ENCODE measurements at regions not wholly inside any gene's neighbourhood (a gene's known extent, or its start where the extent isn't known, plus 50 kb on each side); places are given as distances from the start of the nearest gene placed in this dataset.

GRCh38 chr6:27766405-27766804 lies 145.8 kb downstream of the OR2B2 start:
- no peak for DNase-seq (ENCODE audit: low spot score)
- peaks cover 0 to 10% (median 0%) of the 10 kb centered on the region in 4 donors for H3K27me3 ChIP-seq (ENCODE audit: control insufficient read depth in 4 of 4, insufficient read depth in 4 of 4, low read length in 3 of 4)
- no peak overlapping the region for H3K27ac ChIP-seq (ENCODE audit: low read depth in 1 of 2, low read length in 2 of 2)
- H3K9me3 ChIP-seq (ENCODE audit: control insufficient read depth in 4 of 4, low read length in 3 of 4): no peaks in the 10 kb centered on the region
- no peak overlapping the region for H3K9ac ChIP-seq (ENCODE audit: low read depth in 1 of 2, low read length in 2 of 2)
- WGBS: 96% methylated on average over 1 of the region's 1 CpG
- no peaks in the 10 kb centered on the region for H3K4me1 ChIP-seq (ENCODE audit: control insufficient read depth in 4 of 4, insufficient read depth in 4 of 4, low read length in 3 of 4)
- no peaks in the 10 kb centered on the region for H3K36me3 ChIP-seq (ENCODE audit: control insufficient read depth in 4 of 4, insufficient read depth in 3 of 4, low read depth in 1 of 4, low read length in 3 of 4)
- no peak overlapping the region for H3K4me3 ChIP-seq (ENCODE audit: low read depth in 1 of 3, low read length in 3 of 3)
- TF ChIP-seq EGR1 (IDR thresholded peaks at IDR 0.05; ENCODE audit: low read depth in 2 of 2) (no peak), YY1 (IDR thresholded peaks at IDR 0.05) (no peak), JUND (IDR thresholded peaks at IDR 0.05) (no peak), SP1 (IDR thresholded peaks at IDR 0.05) (no peak), HNF4G (IDR thresholded peaks at IDR 0.05) (no peak), GABPA (IDR thresholded peaks at IDR 0.05 in 1 of 2, conservative IDR thresholded peaks at IDR 0.05 in 1 of 2) (no peak), FOXA1 (IDR thresholded peaks at IDR 0.05) (no peak), FOXA2 (IDR thresholded peaks at IDR 0.05) (no peak), NR2F2 (IDR thresholded peaks at IDR 0.05) (no peak), RAD21 (IDR thresholded peaks at IDR 0.05) (no peak), CTCF (IDR thresholded peaks at IDR 0.05; ENCODE audit: low read depth, low read length, missing input control) (no peak), TAF1 (conservative IDR thresholded peaks at IDR 0.05) (no peak), HNF4A (conservative IDR thresholded peaks at IDR 0.05) (no peak), RXRA (IDR thresholded peaks at IDR 0.05) (no peak)
- TF ChIP-seq, protein P1, sequence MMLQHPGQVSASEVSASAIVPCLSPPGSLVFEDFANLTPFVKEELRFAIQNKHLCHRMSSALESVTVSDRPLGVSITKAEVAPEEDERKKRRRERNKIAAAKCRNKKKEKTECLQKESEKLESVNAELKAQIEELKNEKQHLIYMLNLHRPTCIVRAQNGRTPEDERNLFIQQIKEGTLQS (IDR thresholded peaks at IDR 0.05): no peak
- TF ChIP-seq, protein P2, sequence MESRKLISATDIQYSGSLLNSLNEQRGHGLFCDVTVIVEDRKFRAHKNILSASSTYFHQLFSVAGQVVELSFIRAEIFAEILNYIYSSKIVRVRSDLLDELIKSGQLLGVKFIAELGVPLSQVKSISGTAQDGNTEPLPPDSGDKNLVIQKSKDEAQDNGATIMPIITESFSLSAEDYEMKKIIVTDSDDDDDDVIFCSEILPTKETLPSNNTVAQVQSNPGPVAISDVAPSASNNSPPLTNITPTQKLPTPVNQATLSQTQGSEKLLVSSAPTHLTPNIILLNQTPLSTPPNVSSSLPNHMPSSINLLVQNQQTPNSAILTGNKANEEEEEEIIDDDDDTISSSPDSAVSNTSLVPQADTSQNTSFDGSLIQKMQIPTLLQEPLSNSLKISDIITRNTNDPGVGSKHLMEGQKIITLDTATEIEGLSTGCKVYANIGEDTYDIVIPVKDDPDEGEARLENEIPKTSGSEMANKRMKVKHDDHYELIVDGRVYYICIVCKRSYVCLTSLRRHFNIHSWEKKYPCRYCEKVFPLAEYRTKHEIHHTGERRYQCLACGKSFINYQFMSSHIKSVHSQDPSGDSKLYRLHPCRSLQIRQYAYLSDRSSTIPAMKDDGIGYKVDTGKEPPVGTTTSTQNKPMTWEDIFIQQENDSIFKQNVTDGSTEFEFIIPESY (IDR thresholded peaks at IDR 0.05): no peak
- TF ChIP-seq, protein P3, sequence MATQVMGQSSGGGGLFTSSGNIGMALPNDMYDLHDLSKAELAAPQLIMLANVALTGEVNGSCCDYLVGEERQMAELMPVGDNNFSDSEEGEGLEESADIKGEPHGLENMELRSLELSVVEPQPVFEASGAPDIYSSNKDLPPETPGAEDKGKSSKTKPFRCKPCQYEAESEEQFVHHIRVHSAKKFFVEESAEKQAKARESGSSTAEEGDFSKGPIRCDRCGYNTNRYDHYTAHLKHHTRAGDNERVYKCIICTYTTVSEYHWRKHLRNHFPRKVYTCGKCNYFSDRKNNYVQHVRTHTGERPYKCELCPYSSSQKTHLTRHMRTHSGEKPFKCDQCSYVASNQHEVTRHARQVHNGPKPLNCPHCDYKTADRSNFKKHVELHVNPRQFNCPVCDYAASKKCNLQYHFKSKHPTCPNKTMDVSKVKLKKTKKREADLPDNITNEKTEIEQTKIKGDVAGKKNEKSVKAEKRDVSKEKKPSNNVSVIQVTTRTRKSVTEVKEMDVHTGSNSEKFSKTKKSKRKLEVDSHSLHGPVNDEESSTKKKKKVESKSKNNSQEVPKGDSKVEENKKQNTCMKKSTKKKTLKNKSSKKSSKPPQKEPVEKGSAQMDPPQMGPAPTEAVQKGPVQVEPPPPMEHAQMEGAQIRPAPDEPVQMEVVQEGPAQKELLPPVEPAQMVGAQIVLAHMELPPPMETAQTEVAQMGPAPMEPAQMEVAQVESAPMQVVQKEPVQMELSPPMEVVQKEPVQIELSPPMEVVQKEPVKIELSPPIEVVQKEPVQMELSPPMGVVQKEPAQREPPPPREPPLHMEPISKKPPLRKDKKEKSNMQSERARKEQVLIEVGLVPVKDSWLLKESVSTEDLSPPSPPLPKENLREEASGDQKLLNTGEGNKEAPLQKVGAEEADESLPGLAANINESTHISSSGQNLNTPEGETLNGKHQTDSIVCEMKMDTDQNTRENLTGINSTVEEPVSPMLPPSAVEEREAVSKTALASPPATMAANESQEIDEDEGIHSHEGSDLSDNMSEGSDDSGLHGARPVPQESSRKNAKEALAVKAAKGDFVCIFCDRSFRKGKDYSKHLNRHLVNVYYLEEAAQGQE (IDR thresholded peaks at IDR 0.05): no peak

- no peak overlapping the region for H3K4me3 ChIP-seq (ENCODE audit: low read depth in 1 of 3, low read length in 3 of 3)
- DNase-seq (ENCODE audit: low spot score): no peak
- H3K27ac ChIP-seq (ENCODE audit: low read depth in 1 of 2, low read length in 2 of 2): no peak overlapping the region
- peaks cover 0 to 7% (median 0%) of the 10 kb centered on the region in 4 donors for H3K27me3 ChIP-seq (ENCODE audit: control insufficient read depth in 4 of 4, insufficient read depth in 4 of 4, low read length in 3 of 4)
- no peaks in the 10 kb centered on the region for H3K9me3 ChIP-seq (ENCODE audit: control insufficient read depth in 4 of 4, low read length in 3 of 4)
- no peaks in the 10 kb centered on the region for H3K4me1 ChIP-seq (ENCODE audit: control insufficient read depth in 4 of 4, insufficient read depth in 4 of 4, low read length in 3 of 4)
- no peaks in the 10 kb centered on the region for H3K36me3 ChIP-seq (ENCODE audit: control insufficient read depth in 4 of 4, insufficient read depth in 3 of 4, low read depth in 1 of 4, low read length in 3 of 4)
- TF ChIP-seq JUND (IDR thresholded peaks at IDR 0.05) (no peak), EGR1 (IDR thresholded peaks at IDR 0.05; ENCODE audit: low read depth in 2 of 2) (no peak), CTCF (IDR thresholded peaks at IDR 0.05; ENCODE audit: low read depth, low read length, missing input control) (no peak)
- TF ChIP-seq, protein P1 (IDR thresholded peaks at IDR 0.05): no peak
- no peak overlapping the region for H3K9ac ChIP-seq (ENCODE audit: low read depth in 1 of 2, low read length in 2 of 2)
These were observed 147.1 kb downstream of the OR2B2 start for GRCh38 chr6:27765028-27765590.
